ENCODE measurements at regions not wholly inside any gene's neighbourhood (a gene's known extent, or its start where the extent isn't known, plus 50 kb on each side); places are given as distances from the start of the nearest gene placed in this dataset.

- no peak for TF ChIP-seq CTCF (IDR thresholded peaks at IDR 0.05; ENCODE audit: insufficient read depth, low read length, missing control alignments)
Measured at GRCh38 chr14:99081880-99082279, 190.1 kb downstream of the BCL11B start.

DNA sequence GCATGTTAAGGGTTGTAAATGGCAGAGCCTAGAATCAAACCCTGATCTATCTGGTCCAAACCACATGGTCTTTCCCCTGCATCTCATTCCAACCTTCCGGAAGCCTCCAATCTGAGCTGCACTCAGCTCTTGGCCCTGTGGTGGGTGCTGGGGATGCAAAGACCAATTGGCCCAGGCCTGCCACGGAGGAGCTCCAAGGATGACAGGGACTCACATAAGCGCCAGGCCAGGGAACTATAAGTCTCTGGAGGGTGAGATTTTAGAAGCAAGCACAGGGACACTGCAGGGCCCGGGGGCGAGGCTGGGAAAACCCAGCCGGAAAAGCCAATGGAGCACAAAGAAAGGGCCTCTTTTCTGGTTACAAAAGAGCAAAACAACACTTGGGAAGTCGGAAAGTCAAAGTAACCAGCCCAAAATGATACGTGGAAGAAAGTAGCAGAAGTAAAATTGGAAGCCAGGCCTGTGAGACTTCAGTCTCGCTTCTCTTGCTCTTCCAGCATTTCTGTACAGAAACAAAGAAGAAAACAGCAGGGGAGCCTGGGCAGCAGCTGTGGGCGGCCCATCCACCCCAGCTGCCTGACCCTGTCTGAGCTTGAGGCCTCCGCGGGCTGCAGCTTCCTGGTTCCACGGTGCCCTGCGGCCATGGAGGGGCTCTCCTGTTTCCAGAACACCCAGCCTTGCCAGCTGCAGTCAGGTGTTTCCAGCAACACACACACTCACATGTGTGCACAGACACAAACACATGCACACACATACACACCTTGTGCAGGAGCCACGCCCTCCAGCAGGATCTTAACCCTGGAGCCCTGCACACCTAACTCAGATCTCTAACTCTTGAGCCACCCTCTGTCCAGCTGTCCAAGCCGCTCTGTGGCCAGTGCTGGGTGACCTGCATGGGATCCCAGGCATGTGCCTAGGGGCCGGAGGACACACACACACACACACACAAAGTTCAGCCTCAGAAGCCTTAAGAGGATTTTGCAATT is 178.2 kb downstream of the BCL11B start:
- ChIA-PET POLR2A (no interaction called here), CTCF (no interaction called here)
- no peak for TF ChIP-seq CTCF (IDR thresholded peaks at IDR 0.05; ENCODE audit: insufficient read depth, low read length, missing control alignments)
- no peak overlapping the region for H3K4me3 ChIP-seq (ENCODE audit: low read depth, low read length)
- DNase-seq (ENCODE audit: low read depth, low spot score): no peak

More at GRCh38 chr14:99081880-99082279, 190.1 kb downstream of the BCL11B start:
- DNase-seq (ENCODE audit: low read depth, low spot score): no peak
- ChIA-PET POLR2A (no interaction called here), CTCF (no interaction called here)
- no peak overlapping the region for H3K4me3 ChIP-seq (ENCODE audit: low read depth, low read length)

- H3K4me3 ChIP-seq (ENCODE audit: low read depth, low read length): no peak overlapping the region
- ChIA-PET CTCF (no interaction called here), POLR2A (no interaction called here)
- no peak for DNase-seq (ENCODE audit: low read depth, low spot score)
- TF ChIP-seq CTCF (IDR thresholded peaks at IDR 0.05; ENCODE audit: insufficient read depth, low read length, missing control alignments): no peak
Measured at GRCh38 chr14:99094901-99095300, 177.1 kb downstream of the BCL11B start.

GRCh38 chr14:99095369-99095768 is 176.6 kb downstream of the BCL11B start:
- DNase-seq (ENCODE audit: low read depth, low spot score): no peak
- POLR2A ChIA-PET: no interaction called here
- CTCF ChIA-PET: no interaction called here
- no peak for TF ChIP-seq CTCF (IDR thresholded peaks at IDR 0.05; ENCODE audit: insufficient read depth, low read length, missing control alignments)
- no peak overlapping the region for H3K4me3 ChIP-seq (ENCODE audit: low read depth, low read length)

- TF ChIP-seq CTCF (IDR thresholded peaks at IDR 0.05; ENCODE audit: insufficient read depth, low read length, missing control alignments): no peak
- ChIA-PET CTCF (no interaction called here), POLR2A (no interaction called here)
- no peak for DNase-seq (ENCODE audit: low read depth, low spot score)
- no peak overlapping the region for H3K4me3 ChIP-seq (ENCODE audit: low read depth, low read length)
Measured at GRCh38 chr14:99098199-99098598, 173.8 kb downstream of the BCL11B start.

GRCh38 chr14:99099051-99099787 is 172.8 kb downstream of the BCL11B start:
- ChIA-PET CTCF (no interaction called here), POLR2A (no interaction called here)
- no peak for TF ChIP-seq CTCF (IDR thresholded peaks at IDR 0.05; ENCODE audit: insufficient read depth, low read length, missing control alignments)
- no peak overlapping the region for H3K4me3 ChIP-seq (ENCODE audit: low read depth, low read length)
- no peak for DNase-seq (ENCODE audit: low read depth, low spot score)

All from AG04449 (cell line).